Stimulated activated naive CD8-positive, alpha-beta T cell treated with anti-CD3 and anti-CD28 coated beads, Interleukin-15, Interleukin-2, amounts not matched to agents 100 ng/mL and 50 ng/mL, for 24 hours (primary cell): ENCODE measurements at regions not wholly inside any gene's neighbourhood (a gene's known extent, or its start where the extent isn't known, plus 50 kb on each side); places are given as distances from the start of the nearest gene placed in this dataset.

Experiments used
- H3K27ac Mint-ChIP-seq: one replicate; pipeline ENCODE4 v1.8.0; 2021; ENCODE audit warnings: mild to moderate bottlenecking, mixed read lengths
- H3K27me3 Mint-ChIP-seq: one replicate; pipeline ENCODE4 v1.8.0; 2021; ENCODE audit warnings: mixed read lengths
- H3K36me3 Mint-ChIP-seq: one replicate; pipeline ENCODE4 v1.8.0; 2021; ENCODE audit warnings: low read depth, mixed read lengths
- H3K4me1 Mint-ChIP-seq: one replicate; pipeline ENCODE4 v1.8.0; 2021; ENCODE audit warnings: low read depth, mixed read lengths
- H3K4me3 Mint-ChIP-seq: one replicate; pipeline ENCODE4 v1.8.0; 2021; ENCODE audit warnings: mild to moderate bottlenecking, mixed read lengths
- H3K9me3 Mint-ChIP-seq: one replicate; pipeline ENCODE4 v1.8.0; 2021; ENCODE audit warnings: mixed read lengths

DNA sequence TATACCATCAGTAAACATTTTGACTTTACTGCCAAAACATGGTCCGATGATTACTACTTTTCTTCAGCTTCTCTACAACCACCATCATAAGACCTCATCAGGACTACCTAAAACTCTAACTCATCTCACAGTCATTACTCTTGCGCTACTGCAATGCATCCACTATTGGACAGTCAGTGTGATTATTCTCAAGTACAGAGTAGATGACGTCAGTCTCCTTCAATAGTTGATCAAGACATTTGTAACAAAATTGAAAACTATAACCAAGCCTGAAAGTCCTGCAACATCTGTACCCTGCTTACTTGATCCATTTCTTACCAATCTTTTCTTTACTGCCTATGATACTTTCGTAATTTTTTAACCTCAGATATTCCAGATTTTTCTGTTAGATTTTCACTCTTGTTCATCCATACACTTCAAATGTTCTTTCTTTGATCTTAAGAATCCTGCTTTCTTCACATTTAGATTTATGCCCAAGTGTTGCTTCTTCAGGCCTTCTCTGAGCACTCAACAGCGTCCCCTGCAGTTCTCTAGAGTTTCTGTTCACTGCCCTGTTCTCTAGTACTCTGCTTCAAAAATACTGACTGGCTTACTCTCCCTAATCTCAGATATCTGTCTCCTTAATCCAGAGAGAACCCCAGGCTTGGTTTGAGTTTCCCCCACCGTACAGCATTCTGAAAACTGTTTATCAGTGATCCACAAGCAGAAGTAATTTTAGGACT lies 1517.6 kb downstream of the STIM2 start:
- H3K4me1 Mint-ChIP-seq, result no peaks in the 10 kb centered on the region
- H3K9me3 Mint-ChIP-seq, result peaks cover 10% of the 10 kb centered on the region
- H3K36me3 Mint-ChIP-seq, result no peaks in the 10 kb centered on the region
- H3K4me3 Mint-ChIP-seq, result no peak overlapping the region
- no peaks in the 10 kb centered on the region for H3K27me3 Mint-ChIP-seq
- no peak overlapping the region for H3K27ac Mint-ChIP-seq

GRCh38 chr4:28385801-28386200 lies 1525.2 kb downstream of the STIM2 start:
- Mint-ChIP-seq H3K36me3 (no peaks in the 10 kb centered on the region), H3K4me3 (no peak overlapping the region), H3K4me1 (no peaks in the 10 kb centered on the region), H3K9me3 (no peaks in the 10 kb centered on the region), H3K27me3 (no peaks in the 10 kb centered on the region), H3K27ac (no peak overlapping the region)

DNA sequence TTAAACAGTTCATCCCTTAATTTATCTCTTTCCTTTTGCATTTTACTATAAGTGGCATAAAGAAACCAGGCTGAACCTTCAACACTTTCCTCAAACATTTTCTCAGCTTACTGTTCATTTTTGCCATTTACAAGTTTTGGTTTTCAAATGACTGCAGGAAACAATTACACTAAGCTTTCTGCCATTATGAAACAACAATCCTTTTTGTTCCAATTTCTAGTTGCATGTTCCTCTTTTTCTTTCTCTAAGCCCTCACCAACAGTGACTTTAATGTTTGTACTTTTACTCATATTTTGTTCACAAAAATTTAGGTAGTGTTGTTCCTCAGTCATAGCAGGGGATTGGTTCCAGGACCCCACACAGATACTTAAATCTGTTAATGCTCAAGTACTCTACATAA lies 1526.1 kb downstream of the STIM2 start:
- Mint-ChIP-seq H3K4me3 (no peak overlapping the region), H3K27me3 (no peaks in the 10 kb centered on the region), H3K4me1 (no peaks in the 10 kb centered on the region), H3K9me3 (peaks cover 2% of the 10 kb centered on the region), H3K27ac (no peak overlapping the region), H3K36me3 (no peaks in the 10 kb centered on the region)

GRCh38 chr4:28388471-28388870 lies 1527.8 kb downstream of the STIM2 start:
- Mint-ChIP-seq H3K4me1 (no peaks in the 10 kb centered on the region), H3K36me3 (no peaks in the 10 kb centered on the region), H3K9me3 (peaks cover 6% of the 10 kb centered on the region), H3K4me3 (no peak overlapping the region), H3K27me3 (no peaks in the 10 kb centered on the region), H3K27ac (no peak overlapping the region)

- Mint-ChIP-seq H3K4me3 (no peak overlapping the region), H3K27me3 (no peaks in the 10 kb centered on the region), H3K9me3 (peaks cover 16% of the 10 kb centered on the region), H3K36me3 (no peaks in the 10 kb centered on the region), H3K27ac (no peak overlapping the region), H3K4me1 (no peaks in the 10 kb centered on the region)
Measured at GRCh38 chr4:28391877-28392276, 1531.2 kb downstream of the STIM2 start.

- Mint-ChIP-seq H3K27ac (no peak overlapping the region), H3K36me3 (no peaks in the 10 kb centered on the region), H3K9me3 (peaks cover 19% of the 10 kb centered on the region), H3K4me1 (no peaks in the 10 kb centered on the region), H3K27me3 (no peaks in the 10 kb centered on the region), H3K4me3 (no peak overlapping the region)
Measured at GRCh38 chr4:28402751-28403150, 1542.1 kb downstream of the STIM2 start.

- Mint-ChIP-seq H3K4me3 (no peak overlapping the region), H3K9me3 (peaks cover 6% of the 10 kb centered on the region), H3K27ac (no peak overlapping the region), H3K27me3 (no peaks in the 10 kb centered on the region), H3K36me3 (no peaks in the 10 kb centered on the region), H3K4me1 (no peaks in the 10 kb centered on the region)
Measured at GRCh38 chr4:28421221-28421620, 1560.6 kb downstream of the STIM2 start.

DNA sequence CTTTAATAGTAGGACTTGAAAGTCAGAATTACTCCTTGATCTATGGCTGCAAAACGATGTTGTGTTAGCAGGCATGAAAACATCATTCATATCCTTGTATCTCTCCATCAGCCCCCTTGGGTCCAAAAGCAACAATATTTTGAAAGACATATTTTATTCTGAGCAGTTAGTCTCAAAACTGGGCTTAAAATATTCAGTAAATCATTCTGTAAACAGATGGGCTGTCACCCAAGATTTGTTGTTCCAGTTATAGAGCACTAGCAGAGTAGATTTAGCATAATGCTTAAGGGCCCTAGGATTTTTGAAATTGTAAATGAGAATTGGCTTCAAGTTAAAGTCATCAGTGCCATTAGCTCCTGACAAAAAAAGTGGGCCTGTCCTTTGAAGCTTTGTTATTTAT lies 1565.6 kb downstream of the STIM2 start:
- Mint-ChIP-seq H3K27ac (no peak overlapping the region), H3K9me3 (peaks cover 9% of the 10 kb centered on the region), H3K4me1 (no peaks in the 10 kb centered on the region), H3K27me3 (no peaks in the 10 kb centered on the region), H3K36me3 (no peaks in the 10 kb centered on the region), H3K4me3 (no peak overlapping the region)

DNA sequence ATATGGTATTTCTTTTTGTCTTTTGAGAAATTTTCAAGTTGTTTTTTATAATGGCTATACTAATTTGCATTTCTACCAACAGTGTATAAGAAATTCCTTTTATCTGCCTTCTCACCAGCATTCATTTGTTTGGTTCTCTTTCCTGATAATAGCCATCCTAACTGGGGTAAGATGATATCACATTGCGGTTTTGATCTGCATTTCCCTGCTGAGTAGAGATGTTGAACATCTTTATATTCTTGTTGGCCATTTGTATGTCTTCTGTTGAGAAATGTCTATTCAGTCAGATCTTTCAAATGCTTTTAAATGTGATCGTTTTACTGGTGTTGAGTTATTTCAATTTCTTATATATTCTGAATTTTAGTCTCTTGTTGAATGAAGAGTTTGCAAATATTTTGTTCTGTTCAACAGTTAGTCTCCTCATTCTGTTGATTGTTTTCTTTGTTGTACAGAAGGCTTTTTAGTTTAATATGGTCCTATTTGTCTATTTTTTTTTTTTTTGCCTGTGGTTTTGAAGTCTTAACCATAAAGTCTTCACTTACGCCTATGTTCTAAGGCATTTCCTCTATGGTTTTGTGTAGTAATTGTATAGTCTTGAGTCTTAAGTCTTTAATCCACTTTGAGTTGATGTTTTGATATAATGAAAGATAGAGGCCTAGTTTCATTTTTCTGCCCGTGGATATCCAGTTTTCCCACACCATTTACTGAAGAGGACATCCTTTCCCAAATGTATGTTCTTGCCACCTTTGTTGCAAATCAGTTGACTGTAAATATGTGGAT lies 1566.9 kb downstream of the STIM2 start:
- no peak overlapping the region for H3K27ac Mint-ChIP-seq
- no peaks in the 10 kb centered on the region for H3K4me1 Mint-ChIP-seq
- H3K36me3 Mint-ChIP-seq, result no peaks in the 10 kb centered on the region
- peaks cover 6% of the 10 kb centered on the region for H3K9me3 Mint-ChIP-seq
- no peaks in the 10 kb centered on the region for H3K27me3 Mint-ChIP-seq
- H3K4me3 Mint-ChIP-seq, result no peak overlapping the region

GRCh38 chr4:28432348-28433025 lies 1571.8 kb downstream of the STIM2 start:
- Mint-ChIP-seq H3K4me1 (no peaks in the 10 kb centered on the region), H3K36me3 (no peaks in the 10 kb centered on the region), H3K4me3 (no peak overlapping the region), H3K27ac (no peak overlapping the region), H3K9me3 (no peaks in the 10 kb centered on the region), H3K27me3 (no peaks in the 10 kb centered on the region)

DNA sequence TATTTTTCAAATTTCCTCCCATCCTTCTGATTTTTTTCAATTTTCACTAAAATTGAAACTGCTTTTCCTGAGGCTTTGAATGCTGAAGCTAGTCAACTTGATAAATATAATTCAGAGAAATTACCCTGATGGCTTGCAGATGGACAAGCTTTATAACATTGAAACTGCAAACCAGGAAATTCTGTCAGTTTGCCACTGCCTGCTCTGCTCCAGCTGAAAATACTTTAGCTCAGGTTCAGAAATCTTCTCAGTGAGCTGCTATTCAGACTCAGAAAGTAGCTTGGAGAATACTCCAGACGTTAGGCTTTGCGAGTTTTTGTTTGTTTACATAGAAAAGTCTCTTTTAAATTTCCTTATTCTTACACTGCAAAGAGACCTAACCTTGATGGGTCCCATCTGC lies 1574.7 kb downstream of the STIM2 start:
- H3K9me3 Mint-ChIP-seq, result no peaks in the 10 kb centered on the region
- H3K27ac Mint-ChIP-seq, result no peak overlapping the region
- no peaks in the 10 kb centered on the region for H3K4me1 Mint-ChIP-seq
- H3K4me3 Mint-ChIP-seq, result no peak overlapping the region
- no peaks in the 10 kb centered on the region for H3K27me3 Mint-ChIP-seq
- no peaks in the 10 kb centered on the region for H3K36me3 Mint-ChIP-seq

DNA sequence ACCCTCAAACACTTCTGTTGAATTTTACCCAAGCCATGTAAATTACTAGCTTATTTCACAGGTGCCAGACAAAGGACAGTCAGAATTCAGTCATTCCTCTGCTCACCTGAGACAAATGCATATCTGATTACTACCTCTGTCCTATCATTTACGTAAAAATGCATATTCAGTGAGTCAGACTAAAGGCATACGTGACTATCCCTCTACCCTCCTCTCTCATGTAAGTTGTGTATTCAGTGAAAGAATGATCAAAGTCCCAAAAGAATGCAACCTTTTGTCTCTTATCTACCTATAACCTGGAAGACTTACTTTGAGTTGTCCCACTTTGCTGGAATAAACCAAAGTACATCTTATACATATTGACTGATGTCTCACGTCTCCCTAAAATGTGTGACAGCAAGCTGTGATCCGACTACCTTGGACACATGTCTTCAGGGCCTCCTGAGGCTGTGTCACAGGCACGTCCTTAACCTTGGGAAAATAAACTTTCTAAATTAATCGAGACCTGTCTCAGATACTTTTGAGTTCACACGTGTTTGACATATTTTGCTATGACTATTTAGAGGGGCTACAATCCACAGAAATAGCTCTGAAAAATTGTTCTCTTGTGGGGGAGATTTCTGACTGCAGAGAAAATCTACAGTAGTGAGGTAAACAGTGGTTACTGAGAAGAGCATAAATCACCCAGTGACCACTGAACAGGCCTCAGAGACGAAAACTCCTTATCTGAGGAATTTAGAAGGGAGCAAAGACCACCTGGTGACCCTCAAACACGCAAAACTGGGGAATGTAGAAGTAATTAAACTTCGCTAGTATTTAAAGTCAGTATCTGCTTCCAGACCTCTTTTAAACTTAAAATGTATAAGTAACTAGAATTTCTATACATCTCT lies 1575.8 kb downstream of the STIM2 start:
- Mint-ChIP-seq H3K4me3 (no peak overlapping the region), H3K36me3 (no peaks in the 10 kb centered on the region), H3K4me1 (no peaks in the 10 kb centered on the region), H3K9me3 (peaks cover 4% of the 10 kb centered on the region), H3K27me3 (no peaks in the 10 kb centered on the region), H3K27ac (no peak overlapping the region)

DNA sequence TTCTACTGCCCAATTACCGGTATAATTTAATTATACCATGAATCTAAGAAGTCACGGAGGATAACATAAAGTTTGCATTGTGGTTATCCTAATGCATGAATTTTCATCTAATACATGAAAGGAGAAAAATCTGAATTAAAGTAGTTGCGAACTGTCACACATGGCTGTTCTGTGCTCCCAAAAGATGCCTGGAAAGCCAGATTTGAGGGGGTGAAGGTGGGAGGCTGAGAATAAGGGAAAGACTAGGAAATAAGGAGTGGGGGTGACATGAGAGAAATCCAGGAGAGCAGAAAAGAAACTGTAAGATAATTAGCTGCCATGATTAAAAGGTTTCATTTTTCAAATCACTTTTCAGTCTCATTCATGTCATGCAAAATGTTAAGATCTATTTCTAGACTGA lies 1582.7 kb downstream of the STIM2 start:
- Mint-ChIP-seq H3K4me1 (no peaks in the 10 kb centered on the region), H3K27me3 (no peaks in the 10 kb centered on the region)

DNA sequence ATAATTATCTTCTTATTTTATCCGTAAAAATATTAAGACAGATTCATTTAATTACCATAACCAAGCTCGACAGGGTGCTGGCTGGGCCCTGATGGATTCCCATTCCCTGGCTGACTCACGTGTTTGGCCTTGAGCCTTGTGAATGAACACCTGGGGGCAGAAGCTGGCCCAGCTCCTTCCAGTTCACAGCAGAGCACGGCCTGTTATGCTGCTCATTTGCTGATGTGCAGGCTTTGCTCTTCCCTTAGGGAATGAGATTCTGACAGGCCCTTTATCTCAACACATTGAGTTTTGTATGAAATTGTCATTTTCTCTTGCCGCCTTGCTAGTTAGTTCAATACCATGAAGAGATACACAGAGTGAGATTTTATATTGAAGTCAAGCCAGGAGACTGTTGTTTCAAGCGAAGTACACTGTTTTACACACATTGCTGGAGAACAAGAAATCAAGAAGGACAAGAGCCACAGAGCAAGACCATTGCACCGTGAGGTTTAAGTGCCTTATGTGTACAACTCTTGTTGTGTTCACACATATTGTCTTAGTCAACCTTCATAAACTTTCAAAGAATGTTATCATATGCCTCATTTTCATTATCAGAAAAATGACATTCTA lies 1583.3 kb downstream of the STIM2 start:
- Mint-ChIP-seq H3K4me3 (no peak overlapping the region), H3K4me1 (no peaks in the 10 kb centered on the region), H3K27me3 (no peaks in the 10 kb centered on the region), H3K36me3 (no peaks in the 10 kb centered on the region), H3K27ac (no peak overlapping the region), H3K9me3 (peaks cover 12% of the 10 kb centered on the region)

More for the DNA sequence above, 1582.7 kb downstream of the STIM2 start:
- H3K4me3 Mint-ChIP-seq, result no peak overlapping the region
- H3K27ac Mint-ChIP-seq, result no peak overlapping the region
- no peaks in the 10 kb centered on the region for H3K36me3 Mint-ChIP-seq
- peaks cover 12% of the 10 kb centered on the region for H3K9me3 Mint-ChIP-seq
